ENCODE measurements at regions not wholly inside any gene's neighbourhood (a gene's known extent, or its start where the extent isn't known, plus 50 kb on each side); places are given as distances from the start of the nearest gene placed in this dataset.

DNA sequence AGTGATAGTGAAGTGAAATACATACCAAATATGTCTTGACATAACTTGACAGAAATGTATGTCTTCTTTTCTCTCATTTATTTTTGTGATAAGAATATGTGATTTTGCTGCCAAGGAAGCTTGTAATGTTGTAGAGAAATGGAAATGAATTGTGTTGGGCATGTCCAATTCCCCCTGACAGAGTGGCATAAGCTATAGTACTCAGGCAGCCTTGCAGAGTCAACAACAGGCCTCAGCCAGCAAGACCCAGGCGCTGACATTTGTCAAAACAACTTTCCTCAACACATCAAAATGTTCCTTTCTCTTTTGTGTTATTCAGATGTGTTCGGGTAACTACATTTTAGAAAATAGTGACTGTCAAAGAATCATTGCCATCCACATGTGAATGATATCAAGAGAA lies 538.1 kb upstream of the ATP11B start:
- DNase-seq (ENCODE audit: low read depth in 2 of 2), result no peak

DNA sequence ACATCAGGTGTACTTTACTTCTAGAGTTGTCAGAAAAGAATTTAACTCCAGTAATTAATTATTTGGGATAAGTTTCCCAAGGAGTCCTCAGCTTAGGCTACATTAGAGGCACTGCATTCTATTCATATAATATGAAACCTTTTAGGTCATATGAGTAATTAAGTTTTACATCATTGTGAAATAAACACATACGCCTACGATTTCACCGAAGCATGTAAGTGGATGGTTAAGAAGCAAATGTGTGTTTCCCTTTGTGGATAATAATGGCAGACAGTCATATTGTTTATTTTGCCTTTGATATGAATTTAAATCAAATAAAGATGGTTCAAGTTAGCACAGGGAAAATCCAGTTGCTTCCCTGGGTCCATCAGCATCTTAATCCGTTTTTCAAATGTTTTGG lies 535.9 kb upstream of the ATP11B start:
- DNase-seq (ENCODE audit: low read depth in 2 of 2), result no peak

DNA sequence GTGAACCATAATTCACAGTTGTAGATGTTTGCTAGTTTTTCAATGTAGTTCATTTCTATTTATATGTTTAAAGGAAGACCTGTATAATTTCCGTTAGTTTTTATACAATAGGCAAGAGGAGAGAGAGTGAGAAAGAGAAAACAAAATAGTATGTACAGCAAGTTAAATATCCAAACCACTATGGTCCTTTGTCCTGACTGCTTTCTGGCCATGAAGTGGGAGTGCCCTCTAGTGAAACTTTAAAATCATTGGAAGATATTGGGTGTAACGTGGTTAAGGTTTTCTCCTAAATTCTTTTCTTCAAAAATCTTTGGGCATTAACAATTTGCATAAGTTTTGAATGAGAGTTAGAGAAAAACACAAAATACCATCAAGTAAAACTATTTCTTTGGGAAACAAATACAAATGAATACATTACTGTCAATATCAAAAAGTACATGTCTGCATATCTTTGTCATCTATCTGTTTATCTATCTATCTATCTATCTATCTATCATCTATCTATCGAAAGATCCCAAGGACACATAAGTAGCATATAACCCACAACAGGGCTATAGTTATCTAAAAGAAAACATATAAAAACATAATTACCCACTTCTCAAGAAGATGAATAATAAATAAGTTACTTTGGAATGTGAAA lies 534.6 kb upstream of the ATP11B start:
- DNase-seq (ENCODE audit: low read depth in 2 of 2), result no peak

DNA sequence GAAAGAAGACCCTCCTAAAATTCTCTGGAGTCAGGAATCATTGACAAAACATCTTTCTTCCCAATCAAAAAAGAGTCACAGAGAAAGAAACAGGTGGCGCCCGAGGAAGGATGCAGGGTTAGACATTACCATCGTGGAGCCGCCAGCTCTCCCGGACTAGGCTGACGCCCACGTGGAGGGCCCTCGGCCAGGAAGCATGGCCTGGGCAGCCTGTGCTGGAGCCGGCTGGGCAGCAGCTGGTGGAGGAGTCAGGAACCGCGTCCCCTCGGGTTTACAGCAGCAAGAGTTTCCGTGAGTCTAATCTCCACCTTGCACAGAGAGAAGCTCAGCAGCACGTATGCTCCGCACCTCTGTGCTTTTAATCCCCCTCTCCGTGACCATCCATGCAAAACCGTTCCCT lies 533.7 kb upstream of the ATP11B start:
- DNase-seq (ENCODE audit: low read depth in 2 of 2), result no peak

DNA sequence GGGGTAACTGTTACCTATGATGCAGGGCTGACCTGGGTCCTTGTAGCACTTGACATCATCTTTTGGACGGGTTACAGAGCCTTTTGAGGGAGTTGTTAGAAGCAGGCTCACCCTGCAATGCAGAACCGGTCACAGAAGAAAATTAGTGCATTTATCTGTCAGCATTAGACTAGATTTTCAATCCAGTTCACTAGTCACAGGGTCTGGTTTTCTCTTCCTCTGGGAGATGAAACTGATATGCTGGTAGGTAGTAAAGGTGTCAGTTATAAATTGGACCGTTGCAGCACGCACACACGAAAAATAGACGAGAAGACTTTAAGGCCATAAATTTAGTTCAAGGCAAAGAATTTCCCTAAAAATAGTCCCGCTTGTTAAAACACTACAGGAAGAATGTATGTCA lies 532.3 kb upstream of the ATP11B start:
- DNase-seq (ENCODE audit: low read depth in 2 of 2), result no peak

DNA sequence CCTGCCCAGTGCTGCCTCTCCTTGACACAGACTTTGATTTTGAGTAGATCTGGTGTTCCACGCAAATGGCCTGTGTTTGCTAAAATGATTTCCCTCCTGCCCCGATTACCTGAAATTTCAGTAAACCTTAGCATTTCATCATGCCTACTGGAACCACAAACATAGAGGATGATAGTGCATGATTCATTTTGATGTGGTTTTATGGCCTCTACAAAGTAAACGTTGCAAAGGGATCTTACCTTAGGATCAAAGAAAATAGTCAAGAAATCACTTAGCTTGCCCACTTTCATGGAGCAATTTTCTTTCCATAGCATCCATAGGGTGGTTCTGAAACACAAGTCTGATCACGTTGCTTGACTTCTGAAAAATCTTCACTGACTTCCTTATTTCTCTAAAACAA lies 524.6 kb upstream of the ATP11B start:
- no peak for DNase-seq (ENCODE audit: low read depth in 2 of 2)

DNA sequence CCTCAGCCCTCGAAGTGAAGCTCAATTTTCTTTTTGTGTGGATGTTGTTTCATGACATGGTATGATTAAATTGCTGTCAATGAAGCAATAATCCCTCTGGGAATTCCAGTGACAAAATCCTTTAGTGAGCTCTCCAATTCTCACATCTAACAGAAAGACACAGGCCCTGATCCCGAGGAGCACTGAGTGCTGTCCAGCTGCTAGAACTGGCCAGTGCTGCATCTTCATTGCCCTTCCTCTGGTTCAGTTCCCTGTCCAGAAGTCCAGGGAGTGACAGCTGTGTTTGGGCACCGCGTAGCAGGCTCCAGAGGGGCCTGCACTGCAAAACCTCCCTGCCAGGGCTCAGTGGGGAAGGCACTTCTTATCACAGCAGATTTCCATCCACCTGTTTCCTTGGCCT lies 516.8 kb upstream of the ATP11B start:
- DNase-seq (ENCODE audit: low read depth in 2 of 2), result no peak

DNA sequence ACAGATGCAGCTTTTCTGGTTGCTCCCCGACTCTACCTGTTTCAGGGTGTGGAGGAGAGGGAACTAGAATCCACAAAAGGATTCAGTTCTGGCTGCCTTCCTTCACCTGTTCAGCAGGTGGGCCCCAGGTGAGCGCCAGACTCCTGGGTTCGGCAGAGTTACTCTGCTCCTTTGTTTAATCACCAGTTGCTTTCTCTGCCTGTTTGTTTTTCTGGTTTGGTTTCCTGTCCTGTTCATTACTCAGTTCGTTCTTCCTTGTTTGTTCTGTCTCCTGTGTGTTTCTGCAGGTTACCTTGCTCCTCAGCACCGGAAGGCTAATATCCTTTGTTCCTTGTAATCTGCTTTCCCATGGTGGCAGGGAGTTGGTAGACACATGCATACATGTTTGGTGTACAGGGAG lies 508.5 kb upstream of the ATP11B start:
- no peak for DNase-seq (ENCODE audit: low read depth in 2 of 2)

DNA sequence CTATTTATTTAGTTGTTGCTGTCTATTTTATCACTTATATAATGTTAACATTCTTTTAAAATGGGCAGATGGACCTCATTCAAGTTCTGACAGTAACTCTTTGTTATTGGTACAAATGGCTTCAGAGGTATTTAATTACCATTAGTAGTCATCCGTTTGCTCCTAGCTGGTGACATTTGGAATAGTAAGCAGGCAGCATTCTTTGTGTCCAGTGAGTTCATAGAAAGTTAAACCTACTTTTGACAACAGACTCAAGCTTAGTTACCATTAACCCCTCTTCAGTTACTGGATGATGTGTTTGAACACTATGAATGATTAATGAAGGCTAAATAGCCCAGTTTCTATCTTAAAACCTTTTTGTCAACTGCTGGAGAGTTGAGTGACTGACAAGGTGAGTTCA lies 500.7 kb upstream of the ATP11B start:
- DNase-seq (ENCODE audit: low read depth in 2 of 2), result no peak

DNA sequence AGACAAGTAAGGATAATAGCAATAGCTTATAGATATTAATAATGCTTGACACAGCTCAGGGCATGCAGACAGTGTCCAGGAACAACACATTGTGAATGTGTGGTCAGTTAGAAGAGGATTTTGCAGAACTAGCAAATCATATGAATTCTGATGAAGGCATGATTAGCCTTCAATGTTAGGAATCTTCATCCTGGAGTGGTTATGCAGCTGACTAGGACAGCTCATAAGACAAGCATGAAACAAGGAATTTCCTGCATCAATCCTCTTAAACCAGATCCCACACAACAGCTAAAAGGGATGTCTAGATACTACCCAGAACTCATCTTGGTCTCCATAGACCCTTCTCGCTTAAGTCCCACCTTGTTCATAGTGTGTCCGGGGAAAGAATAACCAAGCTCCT lies 499.0 kb upstream of the ATP11B start:
- DNase-seq (ENCODE audit: low read depth in 2 of 2), result no peak

DNA sequence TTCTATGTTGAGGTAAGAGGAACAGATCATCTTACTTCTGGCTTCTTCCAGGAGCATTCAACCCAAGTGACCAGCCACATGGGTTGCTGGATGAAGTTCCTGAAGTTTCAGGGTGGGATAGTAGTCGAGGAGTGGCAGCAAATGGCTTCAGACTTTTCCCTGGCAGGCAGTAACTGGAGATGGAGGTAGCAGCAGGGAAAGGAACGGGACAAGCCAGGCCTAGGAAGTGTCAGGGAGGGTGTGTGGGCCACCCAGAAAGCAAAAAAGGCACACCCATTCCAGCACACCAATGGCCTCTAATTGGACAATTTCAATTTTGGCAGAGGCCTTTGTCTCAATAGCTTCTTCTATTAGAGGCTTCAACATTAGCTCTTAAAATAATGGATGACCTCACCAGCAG lies 498.6 kb upstream of the ATP11B start:
- no peak for DNase-seq (ENCODE audit: low read depth in 2 of 2)

DNA sequence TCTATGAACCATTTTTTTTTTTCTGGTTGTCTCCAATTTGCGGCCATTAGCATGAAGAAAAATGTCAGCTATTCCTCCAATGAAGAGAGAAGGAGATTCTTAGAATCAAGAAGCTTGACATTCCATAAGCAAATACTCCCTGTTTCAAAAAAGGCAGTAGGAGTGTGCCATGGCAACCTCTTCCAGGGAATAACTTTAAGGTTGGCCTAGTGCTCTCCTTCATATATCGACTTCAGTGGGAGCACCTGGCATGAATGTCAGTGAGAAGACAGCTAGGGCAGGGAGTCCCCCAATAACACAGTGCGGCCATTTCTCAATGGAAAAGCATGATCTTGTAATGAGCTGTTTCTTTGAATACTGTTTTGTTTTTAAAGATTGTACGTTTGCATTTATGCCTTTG lies 493.0 kb upstream of the ATP11B start:
- no peak for DNase-seq (ENCODE audit: low read depth in 2 of 2)

DNA sequence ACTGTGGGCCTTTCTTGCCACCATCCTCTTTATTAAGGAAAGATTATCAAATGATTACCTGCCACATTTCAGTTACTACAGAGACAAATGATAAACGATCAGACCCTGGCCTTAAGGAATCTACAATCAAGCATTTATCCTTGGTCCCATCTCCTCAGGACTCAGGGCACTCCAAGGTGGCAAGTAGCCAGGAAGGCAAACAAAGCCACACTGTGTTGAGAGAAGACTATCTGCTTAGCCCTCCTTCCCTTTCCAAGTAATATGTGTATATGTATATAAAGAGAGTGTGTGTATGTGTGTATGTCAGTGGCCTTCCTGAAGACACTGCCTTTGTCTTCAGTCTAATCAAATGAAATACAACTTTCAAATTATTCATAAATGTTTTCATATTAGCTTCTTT lies 490.1 kb upstream of the ATP11B start:
- no peak for DNase-seq (ENCODE audit: low read depth in 2 of 2)

DNA sequence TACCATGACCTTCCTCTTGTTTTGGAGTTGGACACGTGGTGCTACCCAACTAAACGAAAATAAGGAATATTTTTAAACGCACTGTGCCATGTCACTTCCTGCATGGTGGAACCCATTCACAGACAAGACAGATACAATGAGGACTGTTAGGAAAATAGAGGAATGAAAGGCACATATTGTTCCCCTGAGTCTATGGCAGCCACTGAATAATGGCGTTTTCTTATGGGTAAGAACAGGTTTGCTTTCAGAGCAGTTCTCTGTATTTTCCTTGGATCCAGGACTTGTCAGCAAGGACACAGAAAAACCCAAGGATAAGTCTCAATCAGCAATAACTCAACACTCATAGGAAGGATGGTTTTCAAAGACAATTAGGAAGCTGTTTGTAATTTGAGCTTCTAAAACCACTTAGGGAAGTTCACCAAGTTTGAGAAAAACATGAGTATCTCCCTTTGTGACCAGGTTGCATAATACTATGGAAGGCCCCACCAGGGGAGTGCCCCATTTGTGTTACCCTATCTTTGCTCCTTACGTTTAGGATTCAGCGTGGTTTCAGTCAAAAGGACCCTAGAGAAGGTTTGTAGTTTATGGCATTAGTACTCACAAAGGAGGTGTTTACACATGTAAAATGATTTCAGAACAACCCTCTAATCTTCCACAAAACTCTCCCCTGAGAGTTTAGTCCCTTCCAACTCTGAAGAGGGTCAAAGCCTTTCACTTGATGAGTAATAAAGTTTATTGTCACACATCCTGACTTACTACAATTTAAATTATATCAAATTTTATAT lies 487.2 kb upstream of the ATP11B start:
- no peak for DNase-seq (ENCODE audit: low read depth in 2 of 2)

DNA sequence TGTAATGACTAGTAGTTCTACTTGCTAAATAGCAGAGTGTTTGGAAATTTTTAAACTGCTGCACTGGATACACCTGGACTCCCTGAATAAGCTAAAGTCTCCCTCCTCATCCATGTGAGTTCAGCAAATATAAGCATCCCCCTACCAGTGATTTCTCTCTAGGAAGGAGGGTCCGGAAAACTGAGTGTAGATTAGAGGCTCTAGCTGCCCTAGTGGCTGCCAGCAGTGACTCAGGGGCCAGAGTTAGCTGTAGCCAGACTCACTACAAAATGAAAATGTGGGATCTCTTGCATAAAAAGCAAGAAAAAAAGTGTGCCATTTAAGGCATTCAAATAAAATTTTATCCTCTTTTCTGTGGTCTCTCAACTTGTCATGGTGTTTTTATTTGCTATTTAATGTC lies 485.0 kb upstream of the ATP11B start:
- DNase-seq (ENCODE audit: low read depth in 2 of 2), result no peak

DNA sequence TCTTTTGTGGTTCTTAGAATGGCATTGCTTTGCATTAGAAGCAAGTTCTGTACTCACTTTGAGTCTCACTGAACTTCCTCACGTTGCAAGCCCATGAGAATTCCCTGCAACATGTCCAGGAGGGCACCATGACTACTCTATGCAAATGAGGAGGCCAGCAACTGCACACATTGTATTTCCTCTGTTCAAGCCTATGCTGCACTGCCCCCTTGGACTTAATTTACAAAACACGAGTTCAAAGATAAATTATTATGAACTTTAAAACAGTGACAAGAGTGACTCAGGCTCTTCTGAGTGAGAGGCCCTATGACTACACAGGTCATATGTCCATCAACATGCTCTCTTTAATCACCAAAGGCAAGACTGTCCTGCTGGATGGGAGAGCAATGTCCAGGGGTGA lies 484.2 kb upstream of the ATP11B start:
- no peak for DNase-seq (ENCODE audit: low read depth in 2 of 2)

DNA sequence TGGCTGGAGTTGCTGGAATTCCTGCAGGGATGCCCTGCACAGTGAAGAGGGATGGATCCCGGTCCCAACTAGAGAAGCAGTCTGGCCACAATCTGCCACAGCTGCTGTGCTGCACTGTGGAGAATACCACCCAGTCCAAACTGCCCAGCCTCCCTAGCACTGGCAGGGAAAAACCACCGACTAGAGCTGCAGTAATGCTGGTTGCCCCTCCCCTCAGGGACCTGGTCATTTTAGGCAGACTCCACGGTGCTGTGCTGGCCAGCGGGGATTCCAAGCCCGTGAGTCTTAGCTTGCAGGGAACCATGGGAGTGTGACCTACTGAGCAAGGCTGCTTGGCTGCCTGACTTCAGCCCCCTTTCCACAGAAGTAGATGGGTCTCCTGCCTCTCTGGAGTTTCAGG lies 478.0 kb upstream of the ATP11B start:
- no peak for DNase-seq (ENCODE audit: low read depth in 2 of 2)

DNA sequence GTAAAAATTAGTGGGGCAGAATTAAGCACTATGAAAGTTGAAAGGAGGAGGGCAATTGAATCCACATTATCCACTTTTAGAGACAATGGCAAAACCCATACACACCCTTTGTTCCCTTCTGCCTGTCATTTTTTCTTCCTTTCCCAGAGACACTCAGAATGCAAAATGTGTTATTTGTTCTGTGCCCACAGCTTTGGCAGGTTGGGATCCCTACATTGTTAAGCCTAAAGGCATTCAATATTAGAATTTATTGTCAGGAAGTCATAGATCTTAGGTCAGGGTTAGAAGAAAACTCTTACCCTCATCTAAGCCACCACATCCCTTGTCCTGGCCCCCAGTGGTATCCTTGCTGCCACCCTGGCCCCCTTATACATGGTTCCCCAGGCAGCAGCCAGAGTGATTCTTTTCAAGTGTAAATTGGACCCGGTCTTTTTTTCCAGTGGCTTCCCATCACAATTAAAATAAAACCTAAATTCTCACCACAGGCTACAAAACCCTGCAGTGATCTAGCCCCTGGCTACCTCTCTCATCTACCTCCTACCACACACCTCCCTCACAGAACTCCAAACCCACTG lies 470.1 kb upstream of the ATP11B start:
- no peak for DNase-seq (ENCODE audit: low read depth in 2 of 2)

DNA sequence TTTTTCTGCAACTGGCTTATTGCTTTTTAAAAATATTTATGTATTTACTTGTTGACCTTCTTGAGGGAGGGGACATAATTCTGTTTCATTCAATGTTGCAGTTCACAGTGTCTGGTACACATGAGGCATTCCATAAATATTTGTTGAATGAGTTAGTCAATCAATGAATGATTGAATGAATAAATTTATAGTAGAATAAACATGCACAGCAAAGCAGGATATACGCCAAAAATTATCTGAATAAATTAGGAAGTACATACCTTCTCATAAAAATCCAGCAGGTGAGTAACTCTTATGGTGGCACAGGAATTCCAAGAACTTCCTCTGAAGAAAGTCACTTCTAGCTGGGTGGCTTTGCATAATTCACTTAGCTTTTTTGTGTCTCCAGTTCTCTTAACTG lies 469.4 kb upstream of the ATP11B start:
- no peak for DNase-seq (ENCODE audit: low read depth in 2 of 2)

DNA sequence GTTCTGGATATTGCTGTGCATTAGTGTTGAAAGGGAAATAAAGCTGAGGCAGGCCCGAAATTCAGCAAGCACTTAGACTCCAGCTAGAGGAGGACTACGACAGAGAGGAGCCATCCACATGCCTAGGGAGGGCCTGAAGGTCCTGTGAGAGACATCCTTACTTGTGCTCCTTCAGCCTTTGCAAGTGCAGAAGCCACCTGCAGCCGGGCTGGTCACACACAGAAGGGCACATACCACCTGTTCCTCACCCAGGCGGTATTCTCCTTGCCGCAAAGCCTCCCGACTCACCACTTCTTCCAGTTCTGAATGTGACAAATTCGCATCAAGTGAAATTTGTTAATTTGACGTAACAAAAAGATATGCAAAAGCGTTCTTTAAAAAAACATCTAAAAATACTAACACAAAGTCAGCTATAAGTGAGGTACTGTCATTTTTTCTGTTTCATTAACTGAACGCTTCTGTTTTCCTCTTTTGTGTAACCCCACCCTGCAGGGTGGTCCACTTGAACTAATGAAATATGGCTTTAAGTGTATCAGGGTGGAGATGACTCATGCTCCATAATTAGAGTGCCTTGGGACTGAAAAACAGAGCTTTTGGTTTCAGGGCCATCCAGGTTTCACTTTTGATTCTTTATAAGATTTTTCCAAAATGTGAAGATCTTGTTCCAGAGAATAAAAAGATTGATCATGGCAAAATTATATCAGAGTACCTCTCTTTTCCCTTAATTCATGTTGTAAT lies 467.9 kb upstream of the ATP11B start:
- DNase-seq (ENCODE audit: low read depth in 2 of 2), result no peak

DNA sequence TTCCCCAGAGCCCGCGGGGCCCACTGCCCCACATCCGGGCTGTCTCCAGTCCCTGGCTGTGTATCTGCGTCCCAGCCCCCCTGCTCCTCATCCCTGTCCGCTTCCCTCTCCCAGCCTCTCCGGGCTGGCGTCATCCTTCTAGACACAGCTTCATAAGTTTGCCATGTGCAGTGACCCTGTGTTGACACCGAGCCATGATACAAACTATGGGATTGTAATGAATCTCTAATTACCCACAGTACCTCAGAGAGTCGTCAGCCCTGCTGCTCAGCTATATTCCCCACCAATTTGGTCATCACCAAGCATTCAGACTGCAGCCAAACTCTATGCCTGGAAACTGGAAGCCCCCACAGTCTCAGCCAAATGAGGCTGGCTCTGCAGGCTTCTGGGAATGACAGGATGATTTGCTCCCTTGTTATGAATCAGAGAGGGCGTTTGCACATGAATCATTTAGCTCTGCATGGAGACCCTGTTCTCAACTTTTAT lies 466.1 kb upstream of the ATP11B start:
- DNase-seq (ENCODE audit: low read depth in 2 of 2), result no peak

DNA sequence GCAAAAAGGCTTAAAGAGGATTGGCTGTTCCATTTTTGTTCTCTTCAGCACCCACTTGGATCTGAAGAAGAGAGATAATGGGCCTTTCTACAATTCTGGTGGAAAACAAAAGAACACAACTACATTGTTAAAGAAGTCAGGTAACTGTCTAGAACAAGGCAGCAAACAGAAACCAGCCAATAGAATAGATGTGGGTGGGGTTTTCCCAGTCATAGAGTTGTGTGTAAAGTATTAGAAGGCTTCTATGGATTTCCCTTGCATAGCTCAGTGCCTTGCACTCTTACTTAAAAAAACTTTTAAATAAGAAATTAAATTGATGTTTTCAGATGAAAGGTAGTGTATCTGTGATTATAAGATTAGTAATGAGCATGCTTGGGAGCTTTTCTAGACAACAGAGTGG lies 462.7 kb upstream of the ATP11B start:
- DNase-seq (ENCODE audit: low read depth in 2 of 2), result no peak

DNA sequence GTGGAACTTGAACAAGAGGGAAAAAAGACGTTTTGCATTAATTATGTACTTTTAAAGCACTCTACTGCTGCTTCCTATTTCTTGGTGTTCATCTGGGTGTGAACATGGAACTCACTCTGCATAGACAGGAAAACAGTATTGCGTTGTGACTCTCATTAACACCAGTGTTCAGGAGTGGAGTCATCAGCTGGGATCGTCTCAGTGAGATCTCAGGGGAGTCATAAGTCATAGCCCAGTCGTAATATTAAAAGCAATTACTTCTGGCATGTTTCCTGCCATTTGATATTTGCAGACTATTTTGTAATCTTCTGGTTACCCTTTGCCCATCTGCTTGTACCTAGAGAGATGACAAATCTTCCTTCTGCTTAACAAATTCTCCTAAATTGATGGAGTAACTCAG lies 462.0 kb upstream of the ATP11B start:
- no peak for DNase-seq (ENCODE audit: low read depth in 2 of 2)
